Natural killer cell (primary cell): ENCODE measurements at regions not wholly inside any gene's neighbourhood (a gene's known extent, or its start where the extent isn't known, plus 50 kb on each side); places are given as distances from the start of the nearest gene placed in this dataset.

Experiments
- ATAC-seq, 3 donors: fragments of 150-1000 bp in 2 of 3; fragments of 200-7000 bp in 1 of 3; cut with Tn5 transposase; 1 replicate in 1 of 3; 2 replicates in 2 of 3; pipeline ENCODE4 v1.10.0; 2021; ENCODE audit warnings: mild to moderate bottlenecking in 2 of 3, moderate library complexity in 2 of 3
- DNase-seq, 2 donors: peaks; one replicate each; pipeline versions ENCODE4 v3.0.0 to v3.0.0-alpha.2; 2013 to 2021; ENCODE audit warnings: mixed read lengths in 1 of 2
- H3K27ac ChIP-seq: one replicate; pipeline ENCODE4 v1.5.1; 2013; ENCODE audit warnings: mild to moderate bottlenecking, low read length
- H3K27me3 ChIP-seq: one replicate; pipeline ENCODE4 v1.6.1; 2013; ENCODE audit warnings: low read length; ENCODE audit not compliant: control insufficient read depth, insufficient read depth
- H3K36me3 ChIP-seq: one replicate; pipeline ENCODE4 v1.6.1; 2013; ENCODE audit warnings: low read length; ENCODE audit not compliant: control insufficient read depth, insufficient read depth
- H3K4me1 ChIP-seq: one replicate; pipeline ENCODE4 v1.6.1; 2013; ENCODE audit warnings: low read length; ENCODE audit not compliant: control insufficient read depth, insufficient read depth
- H3K4me3 ChIP-seq: one replicate; pipeline ENCODE4 v1.5.1; 2013; ENCODE audit warnings: low read length
- H3K9me3 ChIP-seq: one replicate; pipeline ENCODE4 v1.6.1; 2013; ENCODE audit warnings: low read length; ENCODE audit not compliant: control insufficient read depth, insufficient read depth
- H3K27ac Mint-ChIP-seq, 2 donors: one replicate each; pipeline ENCODE4 v1.8.0; 2022; ENCODE audit warnings: mild to moderate bottlenecking in 2 of 2, mixed read lengths in 2 of 2, moderate library complexity in 1 of 2
- H3K27me3 Mint-ChIP-seq, 2 donors: one replicate each; pipeline ENCODE4 v1.8.0; 2022; ENCODE audit warnings: low read depth in 2 of 2, mixed read lengths in 2 of 2
- H3K36me3 Mint-ChIP-seq: one replicate; pipeline ENCODE4 v1.8.0; 2022; ENCODE audit warnings: mixed read lengths
- H3K4me1 Mint-ChIP-seq, 2 donors: one replicate each; pipeline ENCODE4 v1.8.0; 2022; ENCODE audit warnings: mixed read lengths in 2 of 2
- H3K4me3 Mint-ChIP-seq: one replicate; pipeline ENCODE4 v1.8.0; 2022; ENCODE audit warnings: mild to moderate bottlenecking, moderate library complexity, mixed read lengths
- H3K9me3 Mint-ChIP-seq, 2 donors: one replicate each; pipeline ENCODE4 v1.8.0; 2022; ENCODE audit warnings: mixed read lengths in 2 of 2
- WGBS: methylation state at CpG from one replicate; pipeline ENCODE4 v1.1.7; 2013; ENCODE audit warnings: missing lambda C conversion rate; ENCODE audit not compliant: insufficient coverage; 5-methylcytosine and 5-hydroxymethylcytosine counted together
- intact Hi-C: fragments of 100-400 bp; cut with micrococcal nuclease; formaldehyde crosslinking; loops from one replicate; pipeline ENCODE4 v1.14.2; 2022
- TF ChIP-seq, protein P1 (sequence below): fragments of 200-600 bp; IDR thresholded peaks from one replicate; pipeline ENCODE4 v1.8.0; 2022; ENCODE audit warnings: antibody characterized with exemption

DNA sequence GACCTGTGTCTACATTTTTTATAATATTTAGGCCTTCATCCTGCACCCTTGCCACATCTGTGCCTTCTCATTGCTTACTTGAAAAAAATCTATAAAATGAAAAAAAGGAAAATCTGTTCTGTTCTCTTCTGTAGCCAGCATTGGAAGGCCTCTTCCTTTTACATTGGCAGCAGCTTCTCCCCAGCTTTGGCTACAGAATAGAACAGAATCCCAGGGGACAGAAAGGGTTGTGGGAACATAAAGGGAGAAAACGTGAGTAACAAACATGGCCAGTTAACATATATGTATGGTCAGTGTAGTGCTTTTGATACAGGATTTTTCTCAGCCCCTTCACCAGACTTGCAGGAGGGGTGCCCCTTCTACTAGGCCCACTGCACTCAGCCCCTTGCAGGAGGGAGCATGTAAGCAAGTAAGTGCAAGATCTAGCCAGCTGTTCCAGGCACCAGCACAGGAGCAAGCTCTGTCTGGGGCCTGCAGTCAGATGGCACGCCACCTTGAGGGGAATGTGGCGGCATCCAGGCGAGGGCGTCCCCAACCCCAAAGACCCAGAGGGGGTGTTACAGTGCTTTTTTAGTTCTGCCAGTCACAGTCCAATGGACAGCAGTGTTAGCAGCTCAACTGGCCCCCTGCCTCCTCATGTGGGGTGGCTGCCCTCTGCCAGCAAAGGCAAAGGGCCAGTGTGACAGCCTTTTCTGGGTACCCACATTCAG lies 330.5 kb upstream of the ZNF462 start:
- H3K9me3 Mint-ChIP-seq = no peaks in the 10 kb centered on the region
- intact Hi-C loops = no loop called here
- no peaks in the 10 kb centered on the region for H3K36me3 Mint-ChIP-seq
- TF ChIP-seq, protein P1, sequence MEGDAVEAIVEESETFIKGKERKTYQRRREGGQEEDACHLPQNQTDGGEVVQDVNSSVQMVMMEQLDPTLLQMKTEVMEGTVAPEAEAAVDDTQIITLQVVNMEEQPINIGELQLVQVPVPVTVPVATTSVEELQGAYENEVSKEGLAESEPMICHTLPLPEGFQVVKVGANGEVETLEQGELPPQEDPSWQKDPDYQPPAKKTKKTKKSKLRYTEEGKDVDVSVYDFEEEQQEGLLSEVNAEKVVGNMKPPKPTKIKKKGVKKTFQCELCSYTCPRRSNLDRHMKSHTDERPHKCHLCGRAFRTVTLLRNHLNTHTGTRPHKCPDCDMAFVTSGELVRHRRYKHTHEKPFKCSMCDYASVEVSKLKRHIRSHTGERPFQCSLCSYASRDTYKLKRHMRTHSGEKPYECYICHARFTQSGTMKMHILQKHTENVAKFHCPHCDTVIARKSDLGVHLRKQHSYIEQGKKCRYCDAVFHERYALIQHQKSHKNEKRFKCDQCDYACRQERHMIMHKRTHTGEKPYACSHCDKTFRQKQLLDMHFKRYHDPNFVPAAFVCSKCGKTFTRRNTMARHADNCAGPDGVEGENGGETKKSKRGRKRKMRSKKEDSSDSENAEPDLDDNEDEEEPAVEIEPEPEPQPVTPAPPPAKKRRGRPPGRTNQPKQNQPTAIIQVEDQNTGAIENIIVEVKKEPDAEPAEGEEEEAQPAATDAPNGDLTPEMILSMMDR = no peak
- H3K36me3 ChIP-seq = no peaks in the 10 kb centered on the region
- no peaks in the 10 kb centered on the region for H3K27me3 ChIP-seq
- 97% methylated on average over 5 of the region's 5 CpGs for WGBS
- no peak overlapping the region for H3K27ac ChIP-seq
- ATAC-seq = no peak
- H3K27me3 Mint-ChIP-seq = no peaks in the 10 kb centered on the region
- no peak overlapping the region for H3K4me3 ChIP-seq
- H3K9me3 ChIP-seq = no peaks in the 10 kb centered on the region
- no peaks in the 10 kb centered on the region for H3K4me1 ChIP-seq
- no peak overlapping the region for H3K4me3 Mint-ChIP-seq
- peaks cover 34 to 45% of the 10 kb centered on the region in 2 donors for H3K4me1 Mint-ChIP-seq
- H3K27ac Mint-ChIP-seq = peak overlapping the region in 1 of 2 donors; percentile 49
- no peak for DNase-seq

- no peaks in the 10 kb centered on the region for H3K36me3 ChIP-seq
- Mint-ChIP-seq H3K4me1 (peaks cover 34 to 45% of the 10 kb centered on the region in 2 donors), H3K36me3 (no peaks in the 10 kb centered on the region), H3K27ac (peak overlapping the region in 1 of 2 donors; percentile 34), H3K4me3 (no peak overlapping the region), H3K9me3 (no peaks in the 10 kb centered on the region), H3K27me3 (no peaks in the 10 kb centered on the region)
- ATAC-seq (no peak), DNase-seq (no peak)
- no peak overlapping the region for H3K27ac ChIP-seq
- H3K4me3 ChIP-seq = no peak overlapping the region
- no peaks in the 10 kb centered on the region for H3K27me3 ChIP-seq
- intact Hi-C loops = no loop called here
- H3K4me1 ChIP-seq = no peaks in the 10 kb centered on the region
- 89% methylated on average over 3 of the region's 3 CpGs for WGBS
- H3K9me3 ChIP-seq = no peaks in the 10 kb centered on the region
- TF ChIP-seq, protein P1 = no peak
Measured at GRCh38 chr9:106534800-106535199, 328.2 kb upstream of the ZNF462 start.

GRCh38 chr9:106535439-106535838 lies 327.5 kb upstream of the ZNF462 start:
- intact Hi-C loops = no loop called here
- H3K27ac ChIP-seq = no peak overlapping the region
- H3K4me1 ChIP-seq = no peaks in the 10 kb centered on the region
- ATAC-seq = no peak
- H3K9me3 ChIP-seq = no peaks in the 10 kb centered on the region
- H3K4me3 Mint-ChIP-seq = no peak overlapping the region
- H3K36me3 Mint-ChIP-seq = no peaks in the 10 kb centered on the region
- H3K27me3 ChIP-seq = no peaks in the 10 kb centered on the region
- H3K9me3 Mint-ChIP-seq = no peaks in the 10 kb centered on the region
- H3K4me3 ChIP-seq = no peak overlapping the region
- H3K27me3 Mint-ChIP-seq = no peaks in the 10 kb centered on the region
- no peak overlapping the region for H3K27ac Mint-ChIP-seq
- TF ChIP-seq, protein P1 = no peak
- no peak for DNase-seq
- peaks cover 36 to 45% of the 10 kb centered on the region in 2 donors for H3K4me1 Mint-ChIP-seq
- H3K36me3 ChIP-seq = no peaks in the 10 kb centered on the region
- WGBS = 38% methylated on average over 1 of the region's 1 CpG
